ENCODE measurements at regions not wholly inside any gene's neighbourhood (a gene's known extent, or its start where the extent isn't known, plus 50 kb on each side); places are given as distances from the start of the nearest gene placed in this dataset.
"Not testable (repeated sequence)": the region's sequence is repeated elsewhere in the genome, so short reads cannot be mapped to it uniquely, and the experiment has no call there.

GRCh38 chr5:136738829-136739228 is 373.5 kb upstream of the TRPC7 start:
- Mint-ChIP-seq H3K4me3 (ENCODE audit: unreplicated experiment) (no peak overlapping the region), H3K27ac (ENCODE audit: unreplicated experiment) (no peak overlapping the region), H3K27me3 (ENCODE audit: unreplicated experiment) (peaks cover 4% of the 10 kb centered on the region), H3K36me3 (ENCODE audit: low read depth, unreplicated experiment) (peaks cover 24% of the 10 kb centered on the region), H3K4me1 (ENCODE audit: unreplicated experiment) (peaks cover 10% of the 10 kb centered on the region), H3K9me3 (ENCODE audit: unreplicated experiment) (peaks cover 11% of the 10 kb centered on the region)
- no peak for DNase-seq (ENCODE audit: low spot score)
- TF ChIP-seq, protein P1, sequence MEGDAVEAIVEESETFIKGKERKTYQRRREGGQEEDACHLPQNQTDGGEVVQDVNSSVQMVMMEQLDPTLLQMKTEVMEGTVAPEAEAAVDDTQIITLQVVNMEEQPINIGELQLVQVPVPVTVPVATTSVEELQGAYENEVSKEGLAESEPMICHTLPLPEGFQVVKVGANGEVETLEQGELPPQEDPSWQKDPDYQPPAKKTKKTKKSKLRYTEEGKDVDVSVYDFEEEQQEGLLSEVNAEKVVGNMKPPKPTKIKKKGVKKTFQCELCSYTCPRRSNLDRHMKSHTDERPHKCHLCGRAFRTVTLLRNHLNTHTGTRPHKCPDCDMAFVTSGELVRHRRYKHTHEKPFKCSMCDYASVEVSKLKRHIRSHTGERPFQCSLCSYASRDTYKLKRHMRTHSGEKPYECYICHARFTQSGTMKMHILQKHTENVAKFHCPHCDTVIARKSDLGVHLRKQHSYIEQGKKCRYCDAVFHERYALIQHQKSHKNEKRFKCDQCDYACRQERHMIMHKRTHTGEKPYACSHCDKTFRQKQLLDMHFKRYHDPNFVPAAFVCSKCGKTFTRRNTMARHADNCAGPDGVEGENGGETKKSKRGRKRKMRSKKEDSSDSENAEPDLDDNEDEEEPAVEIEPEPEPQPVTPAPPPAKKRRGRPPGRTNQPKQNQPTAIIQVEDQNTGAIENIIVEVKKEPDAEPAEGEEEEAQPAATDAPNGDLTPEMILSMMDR (IDR thresholded peaks at IDR 0.05; ENCODE audit: unreplicated experiment): no peak

GRCh38 chr5:136736021-136736420 is 370.7 kb upstream of the TRPC7 start:
- DNase-seq (ENCODE audit: low spot score): no peak
- H3K36me3 Mint-ChIP-seq (ENCODE audit: low read depth, unreplicated experiment): peaks cover 8% of the 10 kb centered on the region
- H3K9me3 Mint-ChIP-seq (ENCODE audit: unreplicated experiment): peaks cover 4% of the 10 kb centered on the region
- H3K4me3 Mint-ChIP-seq (ENCODE audit: unreplicated experiment): no peak overlapping the region
- TF ChIP-seq, protein P1 (IDR thresholded peaks at IDR 0.05; ENCODE audit: unreplicated experiment): no peak
- H3K27ac Mint-ChIP-seq (ENCODE audit: unreplicated experiment): peak overlapping the region; percentile 37
- H3K27me3 Mint-ChIP-seq (ENCODE audit: unreplicated experiment): peaks cover 4% of the 10 kb centered on the region
- H3K4me1 Mint-ChIP-seq (ENCODE audit: unreplicated experiment): peaks cover 10% of the 10 kb centered on the region

- peaks cover 10% of the 10 kb centered on the region for H3K4me1 Mint-ChIP-seq (ENCODE audit: unreplicated experiment)
- H3K4me3 Mint-ChIP-seq (ENCODE audit: unreplicated experiment); DNase-seq (ENCODE audit: low spot score); H3K27me3 Mint-ChIP-seq (ENCODE audit: unreplicated experiment); H3K36me3 Mint-ChIP-seq (ENCODE audit: low read depth, unreplicated experiment); H3K9me3 Mint-ChIP-seq (ENCODE audit: unreplicated experiment): not testable (repeated sequence)
- H3K27ac Mint-ChIP-seq (ENCODE audit: unreplicated experiment): peak overlapping the region; percentile 37
Observed at GRCh38 chr5:136735611-136736010, 370.3 kb upstream of the TRPC7 start.

DNA sequence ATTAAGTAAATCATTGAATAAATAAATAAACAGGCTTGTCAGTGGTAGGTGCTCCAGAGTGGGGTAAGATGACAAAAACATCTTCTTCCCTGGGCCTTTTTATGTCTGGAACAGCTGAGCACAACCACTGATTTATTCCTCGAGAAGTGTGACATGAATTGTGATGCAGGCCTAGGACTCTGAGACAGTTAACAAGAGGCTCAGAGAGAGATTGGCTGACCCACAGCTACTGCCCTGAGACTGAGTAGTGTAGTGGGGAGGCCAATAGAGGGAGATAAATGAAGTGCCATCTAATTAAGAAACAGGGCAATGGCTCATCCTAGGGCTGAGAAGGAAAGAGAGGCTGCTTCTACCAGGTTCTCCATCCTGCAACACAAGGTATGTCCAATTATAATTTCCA is 369.3 kb upstream of the TRPC7 start:
- H3K4me3 Mint-ChIP-seq (ENCODE audit: unreplicated experiment): no peak overlapping the region
- H3K4me1 Mint-ChIP-seq (ENCODE audit: unreplicated experiment): peaks cover 10% of the 10 kb centered on the region
- H3K27me3 Mint-ChIP-seq (ENCODE audit: unreplicated experiment): peaks cover 4% of the 10 kb centered on the region
- TF ChIP-seq, protein P1 (IDR thresholded peaks at IDR 0.05; ENCODE audit: unreplicated experiment): no peak
- H3K27ac Mint-ChIP-seq (ENCODE audit: unreplicated experiment): no peak overlapping the region
- H3K9me3 Mint-ChIP-seq (ENCODE audit: unreplicated experiment): peaks cover 4% of the 10 kb centered on the region
- no peak for DNase-seq (ENCODE audit: low spot score)
- peaks cover 8% of the 10 kb centered on the region for H3K36me3 Mint-ChIP-seq (ENCODE audit: low read depth, unreplicated experiment)

DNA sequence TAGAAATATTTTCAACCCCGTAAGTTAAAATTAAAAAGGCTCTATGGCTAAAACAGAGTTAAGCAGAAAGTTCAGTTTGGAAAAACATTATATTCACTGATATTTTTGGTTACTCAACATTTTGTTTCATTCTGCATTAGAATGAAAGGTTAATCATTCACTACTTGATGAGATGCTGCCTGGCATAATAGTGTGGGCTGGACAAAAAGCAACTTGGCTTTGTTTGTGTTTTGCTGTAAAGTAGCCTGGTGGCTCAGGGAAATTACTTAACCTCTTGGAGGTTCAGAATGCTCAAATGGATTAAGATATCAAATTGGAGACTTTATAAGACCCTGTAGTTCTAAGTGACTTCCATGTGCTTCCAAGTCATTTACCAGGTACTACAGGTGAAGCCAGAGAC is 367.4 kb upstream of the TRPC7 start:
- Mint-ChIP-seq H3K4me1 (ENCODE audit: unreplicated experiment) (peaks cover 10% of the 10 kb centered on the region), H3K9me3 (ENCODE audit: unreplicated experiment) (no peaks in the 10 kb centered on the region), H3K4me3 (ENCODE audit: unreplicated experiment) (no peak overlapping the region), H3K27ac (ENCODE audit: unreplicated experiment) (no peak overlapping the region), H3K27me3 (ENCODE audit: unreplicated experiment) (no peaks in the 10 kb centered on the region), H3K36me3 (ENCODE audit: low read depth, unreplicated experiment) (peaks cover 4% of the 10 kb centered on the region)
- TF ChIP-seq, protein P1 (IDR thresholded peaks at IDR 0.05; ENCODE audit: unreplicated experiment): no peak
- DNase-seq (ENCODE audit: low spot score): no peak
